OCI-M2 (cell line): ENCODE measurements at regions not wholly inside any gene's neighbourhood (a gene's known extent, or its start where the extent isn't known, plus 50 kb on each side); places are given as distances from the start of the nearest gene placed in this dataset.
"Not testable (repeated sequence)": the region's sequence is repeated elsewhere in the genome, so short reads cannot be mapped to it uniquely, and the experiment has no call there.

Experiments used
- DNase-seq: peaks from one replicate; lab custom pipeline; 2025; ENCODE audit not compliant: unreplicated experiment; lab: John Stamatoyannopoulos, UW

DNA sequence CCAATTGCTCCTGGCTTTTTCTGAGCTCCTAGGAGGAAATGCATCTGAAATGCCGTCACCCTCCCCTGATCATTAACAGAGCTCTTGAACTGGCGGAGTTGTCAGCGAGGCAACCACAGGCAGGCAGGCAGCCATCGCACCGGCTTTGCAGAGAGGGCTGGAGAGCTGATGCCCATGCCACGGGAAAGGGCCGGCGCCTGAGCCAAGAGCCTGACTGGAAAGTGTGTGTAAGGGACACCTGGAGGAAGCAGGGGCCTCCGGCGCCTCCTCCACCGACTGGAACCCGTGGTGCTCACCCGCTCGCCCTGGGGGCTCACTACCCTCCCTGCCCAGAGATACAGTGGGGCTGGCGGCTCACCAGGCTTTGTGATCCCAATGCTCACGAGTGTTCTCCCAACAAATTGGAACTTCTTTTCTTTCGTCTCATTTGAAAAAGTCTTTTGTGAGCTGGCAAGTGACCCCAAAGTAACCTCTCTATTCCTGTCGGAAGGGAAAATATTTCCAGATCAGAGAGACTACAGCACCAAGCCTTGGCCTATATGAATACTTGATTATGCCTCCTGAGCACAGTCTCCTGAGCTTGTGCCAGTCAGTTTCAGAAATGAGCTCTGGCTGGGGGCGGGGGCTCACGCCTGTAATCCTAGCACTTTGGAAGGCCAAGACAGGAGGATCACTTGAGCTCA, 97.7 kb upstream of the SLC25A33 start:
- no peak for DNase-seq

- no peak for DNase-seq
Measured at GRCh38 chr1:9442278-9442846, 96.9 kb upstream of the SLC25A33 start.

GRCh38 chr1:9442986-9443385, 96.3 kb upstream of the SLC25A33 start:
- no peak for DNase-seq

DNA sequence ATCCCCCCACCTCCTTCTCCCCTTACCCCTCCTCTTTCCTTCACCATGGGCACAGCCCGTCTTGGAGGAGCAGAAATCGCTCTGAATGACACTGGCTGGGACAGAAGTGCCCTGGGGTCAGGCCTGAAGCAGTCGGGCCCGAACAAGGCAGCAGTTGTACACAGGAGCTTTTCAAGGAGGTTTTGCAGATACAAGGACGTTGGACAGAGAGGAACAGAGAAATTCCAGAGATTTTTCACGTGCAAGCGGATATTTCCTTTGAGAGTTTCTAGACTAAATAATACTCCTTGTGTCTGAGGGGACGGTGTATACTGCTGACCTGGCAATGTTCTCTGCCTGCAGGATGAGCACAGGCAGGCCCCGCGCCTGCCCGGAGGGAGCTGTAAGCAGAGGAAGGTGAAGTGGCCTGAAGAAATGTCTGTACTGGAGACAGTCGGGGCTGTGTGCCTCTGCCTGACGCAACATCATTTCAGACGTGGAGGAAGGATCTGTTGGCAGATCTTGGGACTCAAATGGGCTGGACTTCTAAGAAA, 95.3 kb upstream of the SLC25A33 start:
- no peak for DNase-seq

DNA sequence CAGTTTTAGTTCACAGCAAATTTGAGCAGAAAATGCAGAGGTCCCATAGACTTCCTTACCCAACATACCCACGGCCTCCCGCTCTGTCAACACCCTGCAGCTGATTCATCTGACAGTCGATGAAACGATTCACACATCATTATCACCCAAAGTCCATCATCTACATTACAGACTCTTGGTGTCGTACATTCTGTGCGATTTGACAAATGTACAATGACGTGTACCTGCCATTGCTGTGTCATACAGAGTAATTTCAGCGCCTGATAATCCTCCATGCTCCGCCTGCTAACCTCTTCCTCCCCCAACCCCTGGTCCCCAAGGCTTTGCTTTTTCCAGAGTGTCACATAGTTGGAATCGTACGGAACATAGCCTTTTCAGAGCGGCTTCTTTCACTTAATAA, 94.7 kb upstream of the SLC25A33 start:
- DNase-seq: no peak

DNA sequence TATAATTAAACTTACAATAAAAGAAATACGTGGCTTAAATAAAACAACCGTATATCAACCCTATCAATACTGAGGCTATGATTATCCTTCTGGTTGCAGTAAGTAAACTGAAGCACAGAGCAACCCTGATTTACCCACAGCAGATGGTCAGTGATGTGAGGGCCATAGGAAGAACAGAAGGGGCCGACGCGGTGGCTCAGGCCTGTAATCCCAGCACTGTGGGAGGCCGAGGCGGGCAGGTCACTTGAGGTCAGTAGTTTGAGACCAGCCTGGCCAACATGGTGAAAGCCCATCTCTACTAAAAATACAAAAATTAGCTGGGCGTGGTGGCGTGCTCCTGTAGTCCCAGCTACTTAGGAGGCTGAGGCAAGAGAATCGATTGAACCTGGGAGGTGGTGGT, 94.2 kb upstream of the SLC25A33 start:
- DNase-seq: not testable (repeated sequence)

DNA sequence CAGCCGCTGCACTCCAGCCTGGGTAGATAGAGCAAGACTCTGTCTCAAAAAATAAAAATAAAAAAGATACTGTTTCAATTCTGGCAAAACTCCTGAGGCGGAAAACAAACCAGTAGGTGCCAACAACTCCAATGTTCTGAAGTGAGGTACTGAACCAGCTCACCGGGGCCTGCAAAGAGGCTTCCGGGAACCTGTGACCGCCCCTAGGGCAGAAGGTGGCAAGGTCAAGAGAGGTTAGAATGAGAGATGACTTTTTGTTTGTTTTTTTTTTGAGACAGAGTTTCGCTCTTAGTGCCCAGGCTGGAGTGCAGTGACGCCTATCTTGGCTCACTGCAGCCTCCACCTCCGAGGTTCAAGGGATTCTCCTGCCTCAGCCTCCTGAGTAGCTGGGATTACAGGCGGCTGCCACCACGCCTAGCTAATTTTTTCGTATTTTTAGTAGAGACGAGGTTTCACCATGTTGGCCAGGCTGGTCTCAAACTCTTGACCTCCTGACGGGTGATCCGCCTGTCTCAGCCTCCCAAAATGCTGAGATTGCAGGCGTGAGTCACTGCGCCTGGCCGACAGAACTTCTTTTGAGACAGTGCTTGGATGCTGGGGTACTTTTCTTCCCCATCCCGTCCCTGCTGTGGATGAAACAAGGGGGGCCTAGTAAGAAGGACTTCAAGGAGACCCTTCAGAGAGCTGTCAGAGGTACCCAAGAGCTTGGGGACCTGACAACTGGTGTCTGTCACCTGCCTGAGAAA, 91.9 kb upstream of the SLC25A33 start:
- no peak for DNase-seq

- DNase-seq: no peak
Measured at GRCh38 chr1:9448132-9449109, 90.8 kb upstream of the SLC25A33 start.

- DNase-seq: no peak
Measured at GRCh38 chr1:9449110-9449627, 90.1 kb upstream of the SLC25A33 start.

GRCh38 chr1:9449976-9450696, 89.1 kb upstream of the SLC25A33 start:
- no peak for DNase-seq

DNA sequence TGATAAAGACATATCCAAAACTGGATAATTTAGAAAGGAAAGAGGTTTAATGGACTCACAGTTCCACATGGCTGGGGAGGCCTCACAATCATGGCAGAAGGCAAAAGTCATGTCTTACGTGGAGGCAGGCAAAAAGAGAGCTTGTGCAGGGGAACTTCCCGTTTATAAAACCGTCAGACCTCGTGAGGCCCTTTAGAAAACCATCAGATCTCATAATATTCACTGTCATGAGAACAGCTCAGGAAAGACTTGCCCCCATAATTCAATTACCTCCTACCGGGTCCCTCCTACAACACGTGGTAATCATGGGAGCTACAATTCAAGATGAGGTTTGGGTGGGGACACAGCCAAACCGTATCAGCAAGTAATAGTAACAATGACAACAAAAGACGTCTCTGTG, 88.2 kb upstream of the SLC25A33 start:
- no peak for DNase-seq

GRCh38 chr1:9452516-9453140, 86.6 kb upstream of the SLC25A33 start:
- DNase-seq: no peak

- no peak for DNase-seq
Measured at GRCh38 chr1:9453375-9453774, 85.9 kb upstream of the SLC25A33 start.

- DNase-seq: no peak
Measured at GRCh38 chr1:9453779-9454418, 85.4 kb upstream of the SLC25A33 start.

- no peak for DNase-seq
Measured at GRCh38 chr1:9454494-9455066, 84.7 kb upstream of the SLC25A33 start.

DNA sequence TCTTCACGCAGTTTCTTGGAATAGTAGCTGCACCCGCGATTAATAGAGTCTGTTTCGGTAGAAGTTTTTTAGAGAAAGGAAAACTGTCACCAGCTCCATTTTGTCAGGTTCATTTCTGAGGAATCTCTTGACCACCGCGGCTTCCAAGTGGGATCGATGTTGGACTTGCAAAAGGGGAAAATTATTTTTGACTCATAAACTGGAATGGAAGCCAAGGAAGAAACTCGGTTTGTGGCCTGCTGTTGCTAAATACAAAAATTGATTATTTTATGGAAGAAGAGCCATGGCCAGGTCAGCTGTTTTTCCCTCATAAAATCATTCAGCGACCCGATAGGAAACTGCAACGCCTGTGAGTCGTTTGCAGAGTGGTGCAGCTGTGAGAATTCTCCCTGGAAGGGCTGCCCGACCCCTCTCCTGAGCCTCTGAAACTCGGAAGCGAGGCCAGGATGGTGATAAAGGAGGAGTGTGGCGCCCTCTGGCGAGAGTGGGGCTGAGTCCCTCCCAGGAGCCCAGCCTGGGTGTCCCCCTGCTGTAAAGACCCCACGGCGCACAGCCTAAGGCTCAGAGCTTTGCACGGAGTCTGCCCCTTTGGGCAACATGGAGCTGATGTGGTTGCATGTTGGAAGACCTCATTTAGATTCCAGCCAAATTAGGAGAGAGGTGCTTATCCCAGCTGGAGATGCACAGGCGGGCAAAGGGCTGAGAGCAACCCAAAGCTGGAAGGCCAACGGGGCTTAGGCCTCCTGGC, 83.6 kb upstream of the SLC25A33 start:
- DNase-seq: no peak

- DNase-seq: no peak
Measured at GRCh38 chr1:9456833-9457232, 82.4 kb upstream of the SLC25A33 start.

DNA sequence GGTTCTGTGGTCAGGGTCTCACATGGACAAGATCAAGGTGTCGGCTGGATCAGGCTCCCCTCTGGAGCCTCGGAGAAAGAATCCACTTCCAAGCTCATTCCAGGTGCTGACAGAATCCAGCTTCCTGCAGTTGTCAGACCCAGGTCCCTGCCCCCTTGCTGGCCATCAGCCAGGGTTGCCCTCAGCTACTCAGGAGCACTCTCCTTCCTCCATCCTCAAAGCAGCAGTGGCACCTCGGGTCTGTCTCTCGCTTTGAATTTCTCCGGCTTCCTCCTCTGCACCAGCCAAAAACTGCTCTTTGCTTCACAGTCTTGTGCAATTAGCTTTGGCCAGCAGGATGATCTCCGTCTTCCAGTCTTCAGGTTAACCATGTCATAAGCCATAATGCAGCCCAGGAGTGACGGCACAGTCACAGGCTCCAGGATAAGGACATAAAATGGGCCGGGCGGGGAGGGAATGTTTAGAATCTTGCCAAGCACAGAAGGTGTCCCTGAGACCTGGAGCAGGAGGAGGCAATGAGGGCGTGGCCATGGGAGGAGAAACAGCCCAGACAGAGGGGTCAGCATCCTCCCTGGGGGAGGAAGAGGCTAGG, 79.4 kb upstream of the SLC25A33 start:
- DNase-seq: no peak
